Astrocyte of the spinal cord (primary cell): ENCODE measurements at regions not wholly inside any gene's neighbourhood (a gene's known extent, or its start where the extent isn't known, plus 50 kb on each side); places are given as distances from the start of the nearest gene placed in this dataset.

Experiments
- DNase-seq: peaks from one replicate; pipeline ENCODE4 v3.0.0; 2011; ENCODE audit warnings: low read depth, low spot score
- H3K4me3 ChIP-seq: 2 replicates; pipeline ENCODE4 v1.5.1; 2011; ENCODE audit warnings: low read depth, mild to moderate bottlenecking, low read length, moderate library complexity
- in situ Hi-C: cut with HindIII; loops from 2 replicates; pipeline ENCODE4 v1.10.0; 2017; ENCODE audit warnings: low sequenced_read_pairs
- TF ChIP-seq, protein P1 (sequence below): IDR thresholded peaks from 2 replicates; pipeline ENCODE4 v1.5.1; 2012; ENCODE audit warnings: low read depth, mild to moderate bottlenecking, low read length, inconsistent platforms

DNA sequence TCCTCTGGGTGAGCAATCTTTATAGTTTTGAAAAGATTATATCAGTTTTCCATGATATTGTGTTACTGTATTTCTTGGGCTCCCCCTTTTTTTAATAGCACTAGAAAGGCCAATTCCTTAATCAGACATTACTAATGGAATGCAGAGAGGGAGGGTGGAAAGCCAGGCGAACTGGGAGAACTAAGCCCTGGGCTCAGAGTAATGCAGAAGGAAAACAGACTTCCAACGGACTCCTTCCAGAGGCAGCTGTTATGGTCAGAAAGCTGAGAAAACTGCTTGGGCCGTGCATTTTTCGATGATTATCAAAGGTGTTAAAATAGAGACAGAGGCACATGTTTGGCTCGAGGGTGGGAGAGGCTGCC, 206.3 kb downstream of the FOXD2 start:
- peak; percentile 20 for DNase-seq
- in situ Hi-C loops = no loop called here
- TF ChIP-seq, protein P1, sequence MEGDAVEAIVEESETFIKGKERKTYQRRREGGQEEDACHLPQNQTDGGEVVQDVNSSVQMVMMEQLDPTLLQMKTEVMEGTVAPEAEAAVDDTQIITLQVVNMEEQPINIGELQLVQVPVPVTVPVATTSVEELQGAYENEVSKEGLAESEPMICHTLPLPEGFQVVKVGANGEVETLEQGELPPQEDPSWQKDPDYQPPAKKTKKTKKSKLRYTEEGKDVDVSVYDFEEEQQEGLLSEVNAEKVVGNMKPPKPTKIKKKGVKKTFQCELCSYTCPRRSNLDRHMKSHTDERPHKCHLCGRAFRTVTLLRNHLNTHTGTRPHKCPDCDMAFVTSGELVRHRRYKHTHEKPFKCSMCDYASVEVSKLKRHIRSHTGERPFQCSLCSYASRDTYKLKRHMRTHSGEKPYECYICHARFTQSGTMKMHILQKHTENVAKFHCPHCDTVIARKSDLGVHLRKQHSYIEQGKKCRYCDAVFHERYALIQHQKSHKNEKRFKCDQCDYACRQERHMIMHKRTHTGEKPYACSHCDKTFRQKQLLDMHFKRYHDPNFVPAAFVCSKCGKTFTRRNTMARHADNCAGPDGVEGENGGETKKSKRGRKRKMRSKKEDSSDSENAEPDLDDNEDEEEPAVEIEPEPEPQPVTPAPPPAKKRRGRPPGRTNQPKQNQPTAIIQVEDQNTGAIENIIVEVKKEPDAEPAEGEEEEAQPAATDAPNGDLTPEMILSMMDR = no peak
- H3K4me3 ChIP-seq = no peak overlapping the region

DNA sequence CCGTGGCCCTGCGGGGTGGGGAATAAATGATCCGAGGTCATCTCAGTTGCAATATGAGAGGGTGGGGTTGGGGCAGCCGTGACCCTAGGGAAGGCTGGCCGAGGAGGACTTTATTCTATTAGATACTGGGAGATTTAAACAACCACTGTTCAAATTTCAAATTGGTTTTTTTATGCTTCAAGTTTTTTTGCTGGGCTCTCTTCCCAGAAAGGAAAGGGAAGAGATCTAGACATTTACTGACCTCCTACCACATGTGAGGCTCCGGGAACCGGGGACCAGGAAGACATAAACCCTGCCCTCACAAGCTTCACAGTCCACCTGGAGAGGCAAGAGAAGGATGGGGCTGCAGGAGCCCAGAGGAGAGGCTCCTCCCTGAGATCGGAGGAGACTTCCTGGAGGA, 207.3 kb downstream of the FOXD2 start:
- no peak overlapping the region for H3K4me3 ChIP-seq
- in situ Hi-C loops = no loop called here
- TF ChIP-seq, protein P1 = no peak
- no peak for DNase-seq

DNA sequence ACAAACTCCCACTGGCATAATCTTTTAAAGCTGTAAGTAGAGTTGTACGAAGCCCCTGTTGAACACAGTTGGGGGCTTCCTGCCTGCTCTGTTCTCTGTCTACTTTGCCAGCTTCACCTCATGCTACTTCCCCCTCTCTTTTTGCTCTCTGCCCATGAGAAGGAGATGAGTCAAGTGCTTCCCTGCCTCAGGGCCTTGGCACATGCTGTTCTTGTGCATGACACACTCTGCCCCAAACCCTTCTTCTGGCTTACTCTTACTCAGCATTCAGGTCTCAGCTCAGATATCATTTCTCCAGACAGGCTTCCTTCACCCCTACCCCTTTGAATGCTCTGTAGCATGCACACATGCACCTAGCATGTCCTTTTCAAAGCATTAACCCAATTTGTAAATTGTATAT, 208.8 kb downstream of the FOXD2 start:
- H3K4me3 ChIP-seq = no peak overlapping the region
- in situ Hi-C loops = no loop called here
- TF ChIP-seq, protein P1 = no peak
- DNase-seq = no peak

DNA sequence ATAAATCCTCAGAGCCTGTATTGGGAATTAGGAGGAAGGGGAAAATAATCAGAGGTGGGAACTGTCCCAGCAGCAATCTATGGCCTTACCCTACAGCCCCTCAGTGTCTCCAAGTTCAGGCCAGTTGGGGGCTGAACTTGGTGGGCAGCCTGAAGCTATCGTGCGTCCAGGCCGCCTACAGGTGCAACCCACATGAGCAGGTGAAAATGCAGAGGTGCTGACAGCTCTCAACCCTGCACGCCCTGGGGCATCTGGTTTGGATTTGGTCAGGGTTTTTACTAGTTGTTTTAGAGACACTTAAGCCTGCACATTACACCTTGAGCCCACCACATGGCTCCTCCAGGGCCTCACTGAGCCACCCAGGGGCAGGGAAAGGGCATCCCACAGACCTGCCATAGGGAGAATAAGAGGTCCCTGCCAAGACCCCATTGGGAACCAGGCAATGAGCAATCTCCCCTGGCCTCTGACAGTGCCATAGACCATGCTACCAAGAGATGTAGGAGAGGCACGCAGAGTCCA, 209.5 kb downstream of the FOXD2 start:
- in situ Hi-C loops = no loop called here
- no peak for DNase-seq
- TF ChIP-seq, protein P1 = no peak
- no peak overlapping the region for H3K4me3 ChIP-seq

DNA sequence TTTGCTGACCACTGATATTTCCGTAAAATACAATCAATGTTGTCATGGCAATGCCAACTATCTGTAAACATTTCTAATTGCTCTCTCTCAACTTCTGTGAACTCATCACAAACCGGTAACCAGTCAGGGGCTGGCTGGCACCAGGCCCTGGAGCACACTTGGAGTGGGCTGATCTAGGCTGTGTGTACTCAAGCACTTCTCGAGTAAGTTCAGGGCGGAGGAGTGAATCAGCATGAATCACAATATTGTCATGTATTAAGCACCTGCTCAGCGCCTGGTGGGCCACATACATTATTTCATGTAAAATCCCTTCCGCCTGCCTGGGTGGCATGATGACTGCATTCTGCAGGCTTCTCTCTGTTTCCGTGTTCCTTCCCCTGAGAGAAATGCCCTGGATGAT, 212.4 kb downstream of the FOXD2 start:
- TF ChIP-seq, protein P1 = no peak
- DNase-seq = peak; percentile 86
- no peak overlapping the region for H3K4me3 ChIP-seq
- in situ Hi-C loops = no loop called here

DNA sequence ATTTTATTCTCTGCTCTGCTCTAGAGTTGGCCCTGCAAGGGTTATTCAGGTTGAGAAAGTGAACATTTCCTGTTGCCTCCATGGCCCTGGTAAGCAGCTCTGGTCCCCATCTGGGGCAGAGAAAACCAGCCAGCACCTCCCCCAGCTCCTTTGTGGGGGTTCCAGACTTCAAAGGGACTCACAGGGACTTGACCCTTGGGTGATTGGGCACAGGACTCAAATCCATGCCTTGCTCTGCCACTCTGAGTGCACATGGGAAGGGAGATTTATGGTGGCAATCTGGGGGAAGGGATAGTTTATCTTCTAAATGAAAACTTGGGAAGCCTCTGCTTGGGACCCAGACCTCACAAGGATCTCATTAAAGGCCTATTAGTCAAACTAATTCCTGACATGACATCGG, 212.8 kb downstream of the FOXD2 start:
- TF ChIP-seq, protein P1 = no peak
- H3K4me3 ChIP-seq = no peak overlapping the region
- no peak for DNase-seq
- in situ Hi-C loops = no loop called here
